GM12878 (cell line): ENCODE measurements at regions not wholly inside any gene's neighbourhood (a gene's known extent, or its start where the extent isn't known, plus 50 kb on each side); places are given as distances from the start of the nearest gene placed in this dataset.

Source experiments
- ATAC-seq: fragments of 200-7000 bp; cut with Tn5 transposase; 3 replicates; pipeline ENCODE4 v1.9.1; 2020; ENCODE audit warnings: mild to moderate bottlenecking, moderate library complexity
- BruUV-seq: library from RNA; stranded (reverse); fragments of 400-500 nt; replicated peaks from 2 replicates; lab custom pipeline; 2021; lab: Mats Ljungman, UMichigan
- CTCF ChIA-PET: fragments of 300-600 bp; sonication (Branson Sonifier 250); formaldehyde crosslinking; extraction: SDS; loops from one replicate; lab custom pipeline; 2021; ENCODE audit warnings: inconsistent platforms; lab: Yijun Ruan, JAX
- POLR2A ChIA-PET: fragments of 350-600 bp; formaldehyde crosslinking; extraction: SDS; loops from one replicate; lab custom pipeline; 2021; ENCODE audit warnings: inconsistent platforms; lab: Charles Lee
- RAD21 ChIA-PET: fragments of 300-600 bp; sonication (Branson Sonifier 250); formaldehyde crosslinking; loops from one replicate; lab custom pipeline; 2023; ENCODE audit warnings: antibody characterized with exemption; ENCODE audit not compliant: unreplicated experiment; lab: Charles Lee
- SMC1A ChIA-PET: fragments of 300-600 bp; sonication (Branson Sonifier 250); formaldehyde crosslinking; loops from one replicate; lab custom pipeline; 2023; ENCODE audit not compliant: unreplicated experiment, uncharacterized antibody; lab: Charles Lee
- DNase-seq: peaks from one replicate; pipeline ENCODE4 v3.0.0-alpha.2; 2011; ENCODE audit warnings: low read depth, low spot score
- FAIRE-seq: peaks from 3 replicates; lab custom pipeline; 2011; peaks lifted over from hg19 to GRCh38; lab: Jason Lieb, UNC
- H2AFZ ChIP-seq: 2 replicates; pipeline ENCODE4 v1.6.0; 2011; ENCODE audit warnings: low read depth, low read length, control low read depth; ENCODE audit not compliant: control insufficient read depth
- H3K27ac ChIP-seq: 2 replicates; pipeline ENCODE4 v1.5.1; 2011; ENCODE audit warnings: control low read depth; ENCODE audit not compliant: control insufficient read depth, insufficient read depth
- H3K27me3 ChIP-seq, 2 experiments: replicated peaks in 1 of 2; 2 replicates each; pipeline versions ENCODE4 v1.6.0 to v1.6.1; 2011; ENCODE audit warnings: low read length in 1 of 2; ENCODE audit not compliant: control insufficient read depth in 2 of 2, insufficient read depth in 2 of 2
- H3K36me3 ChIP-seq, 2 experiments: 2 replicates each; pipeline ENCODE4 v1.5.1; 2011; ENCODE audit warnings: low read length in 1 of 2; ENCODE audit not compliant: control insufficient read depth in 2 of 2, insufficient read depth in 2 of 2
- H3K4me1 ChIP-seq: 2 replicates; pipeline ENCODE4 v1.6.1; 2011; ENCODE audit warnings: mild to moderate bottlenecking, low read length, moderate library complexity, mixed read lengths; ENCODE audit not compliant: control insufficient read depth, insufficient read depth
- H3K4me2 ChIP-seq: 2 replicates; pipeline ENCODE4 v1.6.0; 2011; ENCODE audit warnings: control low read depth; ENCODE audit not compliant: control insufficient read depth, insufficient read depth
- H3K4me3 ChIP-seq: fragments of 200-600 bp; sonication (generic); 2 replicates; pipeline ENCODE4 v1.5.1; 2016
- H3K79me2 ChIP-seq: 2 replicates; pipeline ENCODE4 v1.6.0; 2011; ENCODE audit warnings: low read length; ENCODE audit not compliant: control insufficient read depth, insufficient read depth
- H3K9ac ChIP-seq: 2 replicates; pipeline ENCODE4 v1.8.0; 2011; ENCODE audit warnings: low read length, control low read depth, mixed read lengths; ENCODE audit not compliant: control insufficient read depth, insufficient read depth
- H3K9me3 ChIP-seq: replicated peaks from 3 replicates; pipeline ENCODE4 v1.5.1; 2011; ENCODE audit warnings: mild to moderate bottlenecking, low read length; ENCODE audit not compliant: control insufficient read depth, insufficient read depth
- H4K20me1 ChIP-seq: 2 replicates; pipeline ENCODE4 v1.6.0; 2011; ENCODE audit not compliant: control insufficient read depth, insufficient read depth
- BCLAF1 ChIP-seq: fragments of 450-650 bp; IDR thresholded peaks from 2 replicates; pipeline ENCODE4 v1.6.1; 2017; ENCODE audit warnings: antibody characterized with exemption, mild to moderate bottlenecking, moderate library complexity
- ETV6 ChIP-seq, 2 experiments: fragments of 450-650 bp in 1 of 2; IDR thresholded peaks in 1 of 2; conservative IDR thresholded peaks in 1 of 2; 2 replicates each; pipeline ENCODE4 v1.6.1; 2014; ENCODE audit warnings: antibody characterized with exemption in 1 of 2, borderline replicate concordance in 1 of 2, low read depth in 1 of 2, mild to moderate bottlenecking in 1 of 2, moderate library complexity in 1 of 2
- IKZF2 ChIP-seq, 2 experiments: fragments of 450-650 bp; IDR thresholded peaks; 2 replicates each; pipeline ENCODE4 v1.6.1; 2017; ENCODE audit warnings: mild to moderate bottlenecking in 2 of 2, moderate library complexity in 2 of 2
- RELA ChIP-seq: fragments of 450-650 bp; IDR thresholded peaks from 2 replicates; pipeline ENCODE4 v1.8.0; 2014; ENCODE audit warnings: borderline replicate concordance; ENCODE audit not compliant: partially characterized antibody
- SMAD5 ChIP-seq: IDR thresholded peaks from 2 replicates; pipeline ENCODE4 v1.6.1; 2016; ENCODE audit warnings: antibody characterized with exemption, low read depth
- SMC3 ChIP-seq: IDR thresholded peaks from 2 replicates; pipeline ENCODE4 v1.6.1; 2011; ENCODE audit warnings: low read length, improper control_type of control experiment, borderline replicate concordance
- SUPT20H ChIP-seq: IDR thresholded peaks from 2 replicates; pipeline ENCODE4 v1.6.1; 2011; ENCODE audit warnings: low read depth, mild to moderate bottlenecking, low read length, moderate library complexity, borderline replicate concordance; ENCODE audit not compliant: control insufficient read depth
- SUZ12 ChIP-seq: fragments of 200-600 bp; sonication (generic); IDR thresholded peaks from one replicate; pipeline ENCODE4 v1.6.1; 2018; ENCODE audit warnings: antibody characterized with exemption, mild to moderate bottlenecking; ENCODE audit not compliant: unreplicated experiment
- ZBTB4 ChIP-seq: fragments of 450-650 bp; formaldehyde crosslinking; IDR thresholded peaks from 2 replicates; pipeline ENCODE4 v1.4.0; 2022; ENCODE audit warnings: mild to moderate bottlenecking, moderate library complexity
- WGBS: methylation state at CpG from one replicate; pipeline ENCODE4 v1.1.6; 2016; ENCODE audit warnings: low lambda C conversion rate; ENCODE audit not compliant: insufficient replicate concordance, insufficient coverage; ENCODE audit errors: missing lambda C conversion rate; 5-methylcytosine and 5-hydroxymethylcytosine counted together
- in situ Hi-C: fragments of 300-500 bp; cut with MboI; formaldehyde crosslinking; loops from 9 replicates; pipeline ENCODE4 v1.14.3; 2018; ENCODE audit warnings: mixed read lengths
- intact Hi-C: fragments of 100-400 bp; cut with micrococcal nuclease; formaldehyde crosslinking; loops from one replicate; pipeline ENCODE4 v1.14.2; 2022; ENCODE audit not compliant: unreplicated experiment

GRCh38 chr3:70823622-70824021 lies 511.2 kb upstream of the MDFIC2 start:
- POLR2A ChIA-PET: no interaction called here
- Histone ChIP-seq H3K27me3 (no peaks in the 10 kb centered on the region), H3K79me2 (no peaks in the 10 kb centered on the region), H3K4me1 (no peaks in the 10 kb centered on the region), H3K9ac (no peak overlapping the region), H3K36me3 (no peaks in the 10 kb centered on the region), H3K27ac (no peak overlapping the region), H3K9me3 (no peaks in the 10 kb centered on the region), H2AFZ (no peak overlapping the region), H4K20me1 (no peaks in the 10 kb centered on the region), H3K4me2 (no peak overlapping the region), H3K4me3 (no peak overlapping the region)
- TF ChIP-seq BCLAF1: no peak
- TF ChIP-seq SUPT20H: no peak
- TF ChIP-seq SMC3: no peak
- TF ChIP-seq SUZ12: no peak
- TF ChIP-seq RELA: no peak
- TF ChIP-seq IKZF2 (IDR thresholded peaks at IDR 0.05): no peak
- TF ChIP-seq ZBTB4 (CRISPR knock-in tag): no peak
- TF ChIP-seq SMAD5: no peak
- no peak for TF ChIP-seq ETV6 (conservative IDR thresholded peaks at IDR 0.05 in 1 of 2, IDR thresholded peaks at IDR 0.05 in 1 of 2; ENCODE audit: borderline replicate concordance in 1 of 2, low read depth in 1 of 2)
- WGBS: 0% methylated on average over 3 of the region's 3 CpGs
- CTCF ChIA-PET: no interaction called here
- DNase-seq: no peak
- no TSS peak for BruUV-seq
- no peak for FAIRE-seq
- ATAC-seq: no peak
- SMC1A ChIA-PET: no interaction called here
- in situ Hi-C loops: no loop called here
- RAD21 ChIA-PET: no interaction called here
- intact Hi-C loops: no loop called here
